ENCODE measurements at regions not wholly inside any gene's neighbourhood (a gene's known extent, or its start where the extent isn't known, plus 50 kb on each side); places are given as distances from the start of the nearest gene placed in this dataset.

DNA sequence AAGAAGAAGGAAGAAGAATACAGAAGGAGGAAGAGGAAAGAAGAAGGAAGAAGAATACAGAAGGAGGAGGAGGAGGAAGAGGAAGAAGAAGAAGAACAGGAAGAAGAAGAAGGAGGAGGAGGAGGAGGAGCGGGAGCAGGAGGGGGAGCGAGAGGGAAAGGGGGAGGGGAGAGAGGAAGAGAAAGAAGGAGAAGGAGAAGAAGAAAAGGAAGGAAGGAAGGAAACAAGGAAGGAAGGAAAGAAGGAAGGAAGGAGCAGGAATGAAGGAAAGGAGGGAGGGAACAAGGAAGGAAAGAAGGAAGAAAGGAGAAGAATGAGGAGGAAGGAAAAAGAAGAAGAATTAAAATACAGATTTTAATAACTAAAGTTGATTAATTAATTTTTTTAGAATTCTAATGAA is 82.5 kb upstream of the PTPN13 start:
- TF ChIP-seq ZBTB33 (CRISPR knock-in tag; IDR thresholded peaks at IDR 0.05) (no peak), YY1 (IDR thresholded peaks at IDR 0.05; ENCODE audit: insufficient read depth, insufficient replicate concordance, low read depth, low read length) (no peak), ESRRA (CRISPR knock-in tag; IDR thresholded peaks at IDR 0.05; ENCODE audit: low read depth) (no peak), NR2F6 (IDR thresholded peaks at IDR 0.05) (no peak), NR2F6 (CRISPR knock-in tag; IDR thresholded peaks at IDR 0.05) (no peak), KLF16 (CRISPR knock-in tag; IDR thresholded peaks at IDR 0.05) (no peak), SMARCC2 (IDR thresholded peaks at IDR 0.05) (no peak), RELA (CRISPR knock-in tag; IDR thresholded peaks at IDR 0.05) (no peak), POLR2A (IDR thresholded peaks at IDR 0.05; ENCODE audit: insufficient read depth in 1 of 2, low read depth in 2 of 2, low read length in 2 of 2) (no peak), DNMT3B (CRISPR knock-in tag; conservative IDR thresholded peaks at IDR 0.05) (no peak)
- TF ChIP-seq, protein P1, sequence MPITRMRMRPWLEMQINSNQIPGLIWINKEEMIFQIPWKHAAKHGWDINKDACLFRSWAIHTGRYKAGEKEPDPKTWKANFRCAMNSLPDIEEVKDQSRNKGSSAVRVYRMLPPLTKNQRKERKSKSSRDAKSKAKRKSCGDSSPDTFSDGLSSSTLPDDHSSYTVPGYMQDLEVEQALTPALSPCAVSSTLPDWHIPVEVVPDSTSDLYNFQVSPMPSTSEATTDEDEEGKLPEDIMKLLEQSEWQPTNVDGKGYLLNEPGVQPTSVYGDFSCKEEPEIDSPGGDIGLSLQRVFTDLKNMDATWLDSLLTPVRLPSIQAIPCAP (CRISPR knock-in tag; IDR thresholded peaks at IDR 0.05; ENCODE audit: low read depth) = no peak
- TF ChIP-seq, protein P2, sequence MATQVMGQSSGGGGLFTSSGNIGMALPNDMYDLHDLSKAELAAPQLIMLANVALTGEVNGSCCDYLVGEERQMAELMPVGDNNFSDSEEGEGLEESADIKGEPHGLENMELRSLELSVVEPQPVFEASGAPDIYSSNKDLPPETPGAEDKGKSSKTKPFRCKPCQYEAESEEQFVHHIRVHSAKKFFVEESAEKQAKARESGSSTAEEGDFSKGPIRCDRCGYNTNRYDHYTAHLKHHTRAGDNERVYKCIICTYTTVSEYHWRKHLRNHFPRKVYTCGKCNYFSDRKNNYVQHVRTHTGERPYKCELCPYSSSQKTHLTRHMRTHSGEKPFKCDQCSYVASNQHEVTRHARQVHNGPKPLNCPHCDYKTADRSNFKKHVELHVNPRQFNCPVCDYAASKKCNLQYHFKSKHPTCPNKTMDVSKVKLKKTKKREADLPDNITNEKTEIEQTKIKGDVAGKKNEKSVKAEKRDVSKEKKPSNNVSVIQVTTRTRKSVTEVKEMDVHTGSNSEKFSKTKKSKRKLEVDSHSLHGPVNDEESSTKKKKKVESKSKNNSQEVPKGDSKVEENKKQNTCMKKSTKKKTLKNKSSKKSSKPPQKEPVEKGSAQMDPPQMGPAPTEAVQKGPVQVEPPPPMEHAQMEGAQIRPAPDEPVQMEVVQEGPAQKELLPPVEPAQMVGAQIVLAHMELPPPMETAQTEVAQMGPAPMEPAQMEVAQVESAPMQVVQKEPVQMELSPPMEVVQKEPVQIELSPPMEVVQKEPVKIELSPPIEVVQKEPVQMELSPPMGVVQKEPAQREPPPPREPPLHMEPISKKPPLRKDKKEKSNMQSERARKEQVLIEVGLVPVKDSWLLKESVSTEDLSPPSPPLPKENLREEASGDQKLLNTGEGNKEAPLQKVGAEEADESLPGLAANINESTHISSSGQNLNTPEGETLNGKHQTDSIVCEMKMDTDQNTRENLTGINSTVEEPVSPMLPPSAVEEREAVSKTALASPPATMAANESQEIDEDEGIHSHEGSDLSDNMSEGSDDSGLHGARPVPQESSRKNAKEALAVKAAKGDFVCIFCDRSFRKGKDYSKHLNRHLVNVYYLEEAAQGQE (IDR thresholded peaks at IDR 0.05; ENCODE audit: borderline replicate concordance in 1 of 2, low read depth in 1 of 2, low read length in 2 of 2) = no peak
